ENCODE measurements at regions not wholly inside any gene's neighbourhood (a gene's known extent, or its start where the extent isn't known, plus 50 kb on each side); places are given as distances from the start of the nearest gene placed in this dataset.

GRCh38 chr10:62647375-62648092 lies 157.0 kb upstream of the ADO start:
- no peak for TF ChIP-seq CTCF (tag by site-specific recombination; IDR thresholded peaks at IDR 0.05)
- TF ChIP-seq ZNF76 (tag by site-specific recombination; IDR thresholded peaks at IDR 0.05; ENCODE audit: borderline replicate concordance, low read depth) = no peak
- TF ChIP-seq ZFP37 (tag by site-specific recombination; IDR thresholded peaks at IDR 0.05) = no peak
- no peak for TF ChIP-seq WT1 (tag by site-specific recombination; IDR thresholded peaks at IDR 0.05)
- no peak for TF ChIP-seq PBX3 (CRISPR knock-in tag; IDR thresholded peaks at IDR 0.05)
- TF ChIP-seq ZNF239 (tag by site-specific recombination; IDR thresholded peaks at IDR 0.05) = no peak
- TF ChIP-seq ZNF121 (tag by site-specific recombination; IDR thresholded peaks at IDR 0.05) = no peak
- no peak for TF ChIP-seq ZBTB26 (tag by site-specific recombination; optimal IDR thresholded peaks at IDR 0.05)
